Breast epithelium (tissue), 3 donors: ENCODE measurements at regions not wholly inside any gene's neighbourhood (a gene's known extent, or its start where the extent isn't known, plus 50 kb on each side); places are given as distances from the start of the nearest gene placed in this dataset.
"Not testable (repeated sequence)": the region's sequence is repeated elsewhere in the genome, so short reads cannot be mapped to it uniquely, and the experiment has no call there.

Experiments
- POLR2A ChIP-seq: fragments of 450-650 bp; IDR thresholded peaks from one replicate; pipeline ENCODE4 v1.6.1; 2016; ENCODE audit warnings: antibody characterized with exemption, mild to moderate bottlenecking, moderate library complexity
- POLR2AphosphoS5 ChIP-seq, 3 donors: sonication (generic); formaldehyde crosslinking; IDR thresholded peaks; one replicate each; pipeline ENCODE4 v1.6.1; 2017; ENCODE audit warnings: antibody characterized with exemption in 3 of 3
- TF ChIP-seq, protein P1 (sequence below), 3 donors: fragments of 450-650 bp; IDR thresholded peaks; one replicate each; pipeline ENCODE4 v1.5.1; 2016 to 2017; ENCODE audit warnings: antibody characterized with exemption in 3 of 3, mild to moderate bottlenecking in 3 of 3, moderate library complexity in 3 of 3

DNA sequence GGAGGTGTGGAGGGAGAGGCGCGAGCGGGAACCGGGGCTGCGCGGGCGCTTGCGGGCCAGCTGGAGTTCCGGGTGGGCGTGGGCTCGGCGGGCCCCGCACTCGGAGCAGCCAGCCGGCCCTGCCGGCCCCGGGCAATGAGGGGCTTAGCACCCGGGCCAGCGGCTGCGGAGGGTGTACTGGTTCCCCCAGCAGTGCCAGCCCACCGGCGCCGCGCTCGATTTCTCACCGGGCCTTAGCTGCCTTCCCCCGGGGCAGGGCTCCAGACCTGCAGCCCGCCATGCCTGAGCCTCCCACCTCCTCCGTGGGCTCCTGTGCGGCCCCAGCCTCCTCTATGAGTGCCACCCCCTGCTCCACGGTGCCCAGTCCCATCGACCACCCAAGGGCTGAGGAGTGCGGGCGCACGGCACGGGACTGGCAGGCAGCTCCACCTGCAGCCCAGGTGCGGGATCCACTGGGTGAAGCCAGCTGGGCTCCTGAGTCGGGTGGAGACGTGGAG lies 141.4 kb downstream of the SPRY1 start:
- TF ChIP-seq, protein P1, sequence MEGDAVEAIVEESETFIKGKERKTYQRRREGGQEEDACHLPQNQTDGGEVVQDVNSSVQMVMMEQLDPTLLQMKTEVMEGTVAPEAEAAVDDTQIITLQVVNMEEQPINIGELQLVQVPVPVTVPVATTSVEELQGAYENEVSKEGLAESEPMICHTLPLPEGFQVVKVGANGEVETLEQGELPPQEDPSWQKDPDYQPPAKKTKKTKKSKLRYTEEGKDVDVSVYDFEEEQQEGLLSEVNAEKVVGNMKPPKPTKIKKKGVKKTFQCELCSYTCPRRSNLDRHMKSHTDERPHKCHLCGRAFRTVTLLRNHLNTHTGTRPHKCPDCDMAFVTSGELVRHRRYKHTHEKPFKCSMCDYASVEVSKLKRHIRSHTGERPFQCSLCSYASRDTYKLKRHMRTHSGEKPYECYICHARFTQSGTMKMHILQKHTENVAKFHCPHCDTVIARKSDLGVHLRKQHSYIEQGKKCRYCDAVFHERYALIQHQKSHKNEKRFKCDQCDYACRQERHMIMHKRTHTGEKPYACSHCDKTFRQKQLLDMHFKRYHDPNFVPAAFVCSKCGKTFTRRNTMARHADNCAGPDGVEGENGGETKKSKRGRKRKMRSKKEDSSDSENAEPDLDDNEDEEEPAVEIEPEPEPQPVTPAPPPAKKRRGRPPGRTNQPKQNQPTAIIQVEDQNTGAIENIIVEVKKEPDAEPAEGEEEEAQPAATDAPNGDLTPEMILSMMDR (IDR thresholded peaks at IDR 0.05): not testable (repeated sequence)
- not testable (repeated sequence) for TF ChIP-seq POLR2A; POLR2AphosphoS5 (IDR thresholded peaks at IDR 0.05)
